GM06990 (cell line): ENCODE measurements at regions not wholly inside any gene's neighbourhood (a gene's known extent, or its start where the extent isn't known, plus 50 kb on each side); places are given as distances from the start of the nearest gene placed in this dataset.

ENCODE experiments used
- DNase-seq: peaks from one replicate; pipeline ENCODE4 v3.0.0-alpha.2; 2011; ENCODE audit not compliant: insufficient read length; ENCODE audit errors: extremely low read depth
- H3K27me3 ChIP-seq: replicated peaks from 2 replicates; pipeline ENCODE4 v1.6.0; 2011; ENCODE audit warnings: low read length; ENCODE audit not compliant: control insufficient read depth, insufficient read depth
- H3K36me3 ChIP-seq: 2 replicates; pipeline ENCODE4 v1.5.1; 2011; ENCODE audit warnings: low read length; ENCODE audit not compliant: control insufficient read depth, insufficient read depth
- H3K4me3 ChIP-seq: replicated peaks from 2 replicates; pipeline ENCODE4 v1.5.1; 2011; ENCODE audit warnings: low read depth, mild to moderate bottlenecking, control low read depth, low read length
- CTCF ChIP-seq: IDR thresholded peaks from 2 replicates; pipeline ENCODE4 v1.5.1; 2011; ENCODE audit warnings: low read length, control low read depth, mild to moderate bottlenecking, inconsistent platforms; ENCODE audit not compliant: insufficient read depth, poor library complexity, severe bottlenecking

GRCh38 chr20:52777171-52777570, 195.0 kb upstream of the TSHZ2 start:
- no peak overlapping the region for H3K4me3 ChIP-seq
- no peak for DNase-seq
- no peak for TF ChIP-seq CTCF
- no peaks in the 10 kb centered on the region for H3K36me3 ChIP-seq
- no peaks in the 10 kb centered on the region for H3K27me3 ChIP-seq

GRCh38 chr20:52775786-52776185, 196.4 kb upstream of the TSHZ2 start:
- DNase-seq, result no peak
- Histone ChIP-seq H3K4me3 (no peak overlapping the region), H3K36me3 (no peaks in the 10 kb centered on the region), H3K27me3 (no peaks in the 10 kb centered on the region)
- no peak for TF ChIP-seq CTCF

- no peak for DNase-seq
- no peak for TF ChIP-seq CTCF
- no peak overlapping the region for H3K4me3 ChIP-seq
- no peaks in the 10 kb centered on the region for H3K36me3 ChIP-seq
- no peaks in the 10 kb centered on the region for H3K27me3 ChIP-seq
Observed at GRCh38 chr20:52768694-52769093, 203.5 kb upstream of the TSHZ2 start.

- no peak for DNase-seq
- Histone ChIP-seq H3K36me3 (no peaks in the 10 kb centered on the region), H3K27me3 (no peaks in the 10 kb centered on the region), H3K4me3 (no peak overlapping the region)
- no peak for TF ChIP-seq CTCF
Observed at GRCh38 chr20:52766645-52767435, 205.3 kb upstream of the TSHZ2 start.

- no peak for DNase-seq
- H3K36me3 ChIP-seq, result no peaks in the 10 kb centered on the region
- no peak overlapping the region for H3K4me3 ChIP-seq
- TF ChIP-seq CTCF, result no peak
- no peaks in the 10 kb centered on the region for H3K27me3 ChIP-seq
Observed at GRCh38 chr20:52763321-52763853, 208.8 kb upstream of the TSHZ2 start.

GRCh38 chr20:52761867-52762266, 210.3 kb upstream of the TSHZ2 start:
- no peak for TF ChIP-seq CTCF
- DNase-seq, result no peak
- no peak overlapping the region for H3K4me3 ChIP-seq
- no peaks in the 10 kb centered on the region for H3K36me3 ChIP-seq
- no peaks in the 10 kb centered on the region for H3K27me3 ChIP-seq
